ENCODE measurements at regions not wholly inside any gene's neighbourhood (a gene's known extent, or its start where the extent isn't known, plus 50 kb on each side); places are given as distances from the start of the nearest gene placed in this dataset.
"Not testable (repeated sequence)": the region's sequence is repeated elsewhere in the genome, so short reads cannot be mapped to it uniquely, and the experiment has no call there.

DNA sequence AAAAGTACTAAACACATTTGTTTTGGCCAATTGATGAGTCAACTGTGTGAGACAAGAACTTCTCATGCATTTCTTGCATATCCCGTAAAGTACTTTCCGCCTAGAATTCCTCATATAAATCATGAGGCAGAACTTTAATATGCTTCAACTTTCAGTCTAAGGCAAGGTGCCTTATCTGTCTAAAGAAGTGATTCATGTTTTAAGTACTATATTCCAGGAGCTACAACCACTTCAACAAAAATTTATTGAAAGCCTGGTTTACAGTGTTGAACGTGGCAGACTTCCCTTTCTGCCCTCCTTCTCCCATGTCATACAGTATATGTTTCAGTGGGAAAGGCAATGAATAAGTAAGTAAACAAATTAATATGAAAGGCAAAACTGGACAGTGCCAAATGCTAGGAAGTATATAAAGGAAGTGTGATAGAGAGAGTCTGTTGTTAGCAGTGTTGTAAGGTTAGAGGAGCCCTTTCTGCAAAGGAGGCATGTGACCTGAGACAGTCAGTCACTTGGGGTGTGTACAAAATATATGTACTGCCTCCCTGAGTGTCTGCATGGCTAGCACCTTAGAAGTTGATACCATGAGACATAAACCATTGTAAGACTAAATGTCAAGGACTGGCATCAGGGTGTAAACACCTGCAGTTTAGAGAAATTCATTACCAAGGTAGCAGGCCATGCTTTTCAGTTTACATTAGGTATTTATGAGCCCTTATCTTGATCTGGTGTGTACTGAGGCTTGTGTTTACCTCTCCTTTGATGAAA, 362.2 kb downstream of the SRGAP2C start:
- Histone ChIP-seq H3K27ac (ENCODE audit: low read depth in 1 of 2, low read length in 2 of 2) (no peak overlapping the region), H3K9me3 (ENCODE audit: control insufficient read depth in 4 of 4, low read length in 3 of 4) (no peaks in the 10 kb centered on the region), H3K36me3 (ENCODE audit: control insufficient read depth in 4 of 4, insufficient read depth in 3 of 4, low read depth in 1 of 4, low read length in 3 of 4) (no peaks in the 10 kb centered on the region), H3K9ac (ENCODE audit: low read depth in 1 of 2, low read length in 2 of 2) (no peak overlapping the region), H3K27me3 (ENCODE audit: control insufficient read depth in 4 of 4, insufficient read depth in 4 of 4, low read length in 3 of 4) (no peaks in the 10 kb centered on the region), H3K4me1 (ENCODE audit: control insufficient read depth in 4 of 4, insufficient read depth in 4 of 4, low read length in 3 of 4) (peaks cover 0 to 2% (median 0%) of the 10 kb centered on the region in 4 donors), H3K4me3 (ENCODE audit: low read depth in 1 of 3, low read length in 3 of 3) (no peak overlapping the region)
- TF ChIP-seq, protein P1, sequence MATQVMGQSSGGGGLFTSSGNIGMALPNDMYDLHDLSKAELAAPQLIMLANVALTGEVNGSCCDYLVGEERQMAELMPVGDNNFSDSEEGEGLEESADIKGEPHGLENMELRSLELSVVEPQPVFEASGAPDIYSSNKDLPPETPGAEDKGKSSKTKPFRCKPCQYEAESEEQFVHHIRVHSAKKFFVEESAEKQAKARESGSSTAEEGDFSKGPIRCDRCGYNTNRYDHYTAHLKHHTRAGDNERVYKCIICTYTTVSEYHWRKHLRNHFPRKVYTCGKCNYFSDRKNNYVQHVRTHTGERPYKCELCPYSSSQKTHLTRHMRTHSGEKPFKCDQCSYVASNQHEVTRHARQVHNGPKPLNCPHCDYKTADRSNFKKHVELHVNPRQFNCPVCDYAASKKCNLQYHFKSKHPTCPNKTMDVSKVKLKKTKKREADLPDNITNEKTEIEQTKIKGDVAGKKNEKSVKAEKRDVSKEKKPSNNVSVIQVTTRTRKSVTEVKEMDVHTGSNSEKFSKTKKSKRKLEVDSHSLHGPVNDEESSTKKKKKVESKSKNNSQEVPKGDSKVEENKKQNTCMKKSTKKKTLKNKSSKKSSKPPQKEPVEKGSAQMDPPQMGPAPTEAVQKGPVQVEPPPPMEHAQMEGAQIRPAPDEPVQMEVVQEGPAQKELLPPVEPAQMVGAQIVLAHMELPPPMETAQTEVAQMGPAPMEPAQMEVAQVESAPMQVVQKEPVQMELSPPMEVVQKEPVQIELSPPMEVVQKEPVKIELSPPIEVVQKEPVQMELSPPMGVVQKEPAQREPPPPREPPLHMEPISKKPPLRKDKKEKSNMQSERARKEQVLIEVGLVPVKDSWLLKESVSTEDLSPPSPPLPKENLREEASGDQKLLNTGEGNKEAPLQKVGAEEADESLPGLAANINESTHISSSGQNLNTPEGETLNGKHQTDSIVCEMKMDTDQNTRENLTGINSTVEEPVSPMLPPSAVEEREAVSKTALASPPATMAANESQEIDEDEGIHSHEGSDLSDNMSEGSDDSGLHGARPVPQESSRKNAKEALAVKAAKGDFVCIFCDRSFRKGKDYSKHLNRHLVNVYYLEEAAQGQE (IDR thresholded peaks at IDR 0.05): no peak
- TF ChIP-seq FOXA2 (IDR thresholded peaks at IDR 0.05): no peak
- TF ChIP-seq GABPA (IDR thresholded peaks at IDR 0.05 in 1 of 2, conservative IDR thresholded peaks at IDR 0.05 in 1 of 2): no peak
- TF ChIP-seq RXRA (IDR thresholded peaks at IDR 0.05): no peak
- TF ChIP-seq JUND (IDR thresholded peaks at IDR 0.05): no peak
- no peak for TF ChIP-seq FOXA1 (IDR thresholded peaks at IDR 0.05)
- DNase-seq (ENCODE audit: low spot score): no peak
- WGBS: 93% methylated on average over 3 of the region's 3 CpGs

- DNase-seq (ENCODE audit: low spot score); H3K36me3 ChIP-seq (ENCODE audit: control insufficient read depth in 4 of 4, insufficient read depth in 3 of 4, low read depth in 1 of 4, low read length in 3 of 4); H3K4me3 ChIP-seq (ENCODE audit: low read depth in 1 of 3, low read length in 3 of 3); H3K9me3 ChIP-seq (ENCODE audit: control insufficient read depth in 4 of 4, low read length in 3 of 4); H3K9ac ChIP-seq (ENCODE audit: low read depth in 1 of 2, low read length in 2 of 2); H3K27ac ChIP-seq (ENCODE audit: low read depth in 1 of 2, low read length in 2 of 2); H3K4me1 ChIP-seq (ENCODE audit: control insufficient read depth in 4 of 4, insufficient read depth in 4 of 4, low read length in 3 of 4); H3K27me3 ChIP-seq (ENCODE audit: control insufficient read depth in 4 of 4, insufficient read depth in 4 of 4, low read length in 3 of 4): not testable (repeated sequence)
- WGBS: 97% methylated on average over 2 of the region's 2 CpGs
These were observed 363.0 kb downstream of the SRGAP2C start for GRCh38 chr1:121547726-121548125.

DNA sequence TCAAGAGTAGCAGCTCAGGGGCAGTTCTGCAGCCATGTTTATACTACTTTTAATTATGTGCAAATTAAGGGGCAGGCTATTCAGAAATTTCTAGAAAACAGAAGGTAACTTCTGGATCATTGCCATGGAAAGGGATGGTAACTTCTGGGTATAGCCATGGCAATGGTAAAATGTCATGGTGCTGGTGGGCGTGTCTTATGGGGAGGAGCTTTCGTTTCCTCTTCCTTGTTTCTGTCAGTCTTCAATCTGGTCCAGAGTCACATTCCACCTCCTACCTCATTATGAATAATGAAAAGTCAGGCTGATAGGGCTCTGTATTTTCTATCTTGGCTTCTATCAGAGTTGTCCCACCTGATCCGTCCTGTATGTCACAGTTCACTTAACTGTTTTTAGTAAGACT, 366.0 kb downstream of the SRGAP2C start:
- H3K36me3 ChIP-seq (ENCODE audit: control insufficient read depth in 4 of 4, insufficient read depth in 3 of 4, low read depth in 1 of 4, low read length in 3 of 4); H3K4me1 ChIP-seq (ENCODE audit: control insufficient read depth in 4 of 4, insufficient read depth in 4 of 4, low read length in 3 of 4); DNase-seq (ENCODE audit: low spot score); H3K4me3 ChIP-seq (ENCODE audit: low read depth in 1 of 3, low read length in 3 of 3); H3K9me3 ChIP-seq (ENCODE audit: control insufficient read depth in 4 of 4, low read length in 3 of 4); H3K9ac ChIP-seq (ENCODE audit: low read depth in 1 of 2, low read length in 2 of 2); H3K27ac ChIP-seq (ENCODE audit: low read depth in 1 of 2, low read length in 2 of 2); H3K27me3 ChIP-seq (ENCODE audit: control insufficient read depth in 4 of 4, insufficient read depth in 4 of 4, low read length in 3 of 4): not testable (repeated sequence)
- 97% methylated on average over 3 of the region's 3 CpGs for WGBS

- WGBS: 83% methylated on average over 2 of the region's 2 CpGs
- DNase-seq (ENCODE audit: low spot score); H3K27me3 ChIP-seq (ENCODE audit: control insufficient read depth in 4 of 4, insufficient read depth in 4 of 4, low read length in 3 of 4); H3K4me3 ChIP-seq (ENCODE audit: low read depth in 1 of 3, low read length in 3 of 3); H3K9me3 ChIP-seq (ENCODE audit: control insufficient read depth in 4 of 4, low read length in 3 of 4); H3K9ac ChIP-seq (ENCODE audit: low read depth in 1 of 2, low read length in 2 of 2); H3K36me3 ChIP-seq (ENCODE audit: control insufficient read depth in 4 of 4, insufficient read depth in 3 of 4, low read depth in 1 of 4, low read length in 3 of 4); H3K27ac ChIP-seq (ENCODE audit: low read depth in 1 of 2, low read length in 2 of 2); H3K4me1 ChIP-seq (ENCODE audit: control insufficient read depth in 4 of 4, insufficient read depth in 4 of 4, low read length in 3 of 4): not testable (repeated sequence)
These were observed 366.7 kb downstream of the SRGAP2C start for GRCh38 chr1:121551491-121551890.

DNA sequence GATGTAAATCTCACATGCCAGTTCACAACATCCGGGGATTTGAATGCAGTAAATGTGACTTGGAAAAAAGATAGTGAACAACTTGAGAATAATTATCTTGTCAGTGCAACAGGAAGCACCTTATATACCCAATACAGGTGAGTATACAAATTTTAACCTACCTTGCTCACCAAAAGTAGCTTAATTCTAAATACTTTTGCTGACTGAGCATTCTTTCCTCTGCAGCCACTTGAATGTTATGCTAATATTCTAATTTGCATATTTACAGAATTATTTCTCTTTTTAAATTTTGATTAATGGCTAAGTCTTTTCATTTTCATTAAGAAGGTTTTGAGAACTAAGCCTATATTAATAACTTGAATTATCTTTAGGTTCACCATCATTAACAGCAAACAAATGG, 371.8 kb downstream of the SRGAP2C start:
- 95% methylated on average over 1 of the region's 1 CpG for WGBS

DNA sequence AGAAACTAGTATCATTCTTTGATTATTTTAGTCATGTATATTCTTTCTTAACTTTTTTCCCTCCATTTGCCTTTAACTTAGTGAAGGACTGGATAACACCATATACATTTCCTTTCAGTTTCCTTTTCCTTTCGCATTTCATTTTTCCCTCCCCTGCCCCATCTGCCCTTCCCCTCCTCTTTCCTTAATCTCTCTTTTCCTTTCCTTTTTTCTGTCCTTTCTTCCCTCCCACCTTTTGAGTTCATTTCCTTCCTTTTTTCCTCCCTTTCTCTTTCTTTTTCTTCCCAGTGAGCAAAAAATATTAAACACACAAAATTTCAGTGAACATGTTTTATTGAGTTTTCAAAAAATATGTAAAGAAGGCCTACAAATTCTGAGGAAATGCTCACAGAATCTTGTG, 373.3 kb downstream of the SRGAP2C start:
- H3K9me3 ChIP-seq (ENCODE audit: control insufficient read depth in 4 of 4, low read length in 3 of 4); H3K4me3 ChIP-seq (ENCODE audit: low read depth in 1 of 3, low read length in 3 of 3); H3K4me1 ChIP-seq (ENCODE audit: control insufficient read depth in 4 of 4, insufficient read depth in 4 of 4, low read length in 3 of 4); H3K9ac ChIP-seq (ENCODE audit: low read depth in 1 of 2, low read length in 2 of 2); DNase-seq (ENCODE audit: low spot score); H3K27me3 ChIP-seq (ENCODE audit: control insufficient read depth in 4 of 4, insufficient read depth in 4 of 4, low read length in 3 of 4); H3K36me3 ChIP-seq (ENCODE audit: control insufficient read depth in 4 of 4, insufficient read depth in 3 of 4, low read depth in 1 of 4, low read length in 3 of 4); H3K27ac ChIP-seq (ENCODE audit: low read depth in 1 of 2, low read length in 2 of 2): not testable (repeated sequence)
- WGBS: 83% methylated on average over 1 of the region's 1 CpG

More for the DNA sequence above, 371.8 kb downstream of the SRGAP2C start:
- not testable (repeated sequence) for H3K9ac ChIP-seq (ENCODE audit: low read depth in 1 of 2, low read length in 2 of 2); H3K36me3 ChIP-seq (ENCODE audit: control insufficient read depth in 4 of 4, insufficient read depth in 3 of 4, low read depth in 1 of 4, low read length in 3 of 4); H3K27ac ChIP-seq (ENCODE audit: low read depth in 1 of 2, low read length in 2 of 2); H3K4me3 ChIP-seq (ENCODE audit: low read depth in 1 of 3, low read length in 3 of 3); H3K9me3 ChIP-seq (ENCODE audit: control insufficient read depth in 4 of 4, low read length in 3 of 4); DNase-seq (ENCODE audit: low spot score); H3K4me1 ChIP-seq (ENCODE audit: control insufficient read depth in 4 of 4, insufficient read depth in 4 of 4, low read length in 3 of 4); H3K27me3 ChIP-seq (ENCODE audit: control insufficient read depth in 4 of 4, insufficient read depth in 4 of 4, low read length in 3 of 4)
